ENCODE measurements at regions not wholly inside any gene's neighbourhood (a gene's known extent, or its start where the extent isn't known, plus 50 kb on each side); places are given as distances from the start of the nearest gene placed in this dataset.

GRCh38 chr3:103904991-103905390, 1461.7 kb upstream of the ALCAM start:
- TF ChIP-seq, protein P1, sequence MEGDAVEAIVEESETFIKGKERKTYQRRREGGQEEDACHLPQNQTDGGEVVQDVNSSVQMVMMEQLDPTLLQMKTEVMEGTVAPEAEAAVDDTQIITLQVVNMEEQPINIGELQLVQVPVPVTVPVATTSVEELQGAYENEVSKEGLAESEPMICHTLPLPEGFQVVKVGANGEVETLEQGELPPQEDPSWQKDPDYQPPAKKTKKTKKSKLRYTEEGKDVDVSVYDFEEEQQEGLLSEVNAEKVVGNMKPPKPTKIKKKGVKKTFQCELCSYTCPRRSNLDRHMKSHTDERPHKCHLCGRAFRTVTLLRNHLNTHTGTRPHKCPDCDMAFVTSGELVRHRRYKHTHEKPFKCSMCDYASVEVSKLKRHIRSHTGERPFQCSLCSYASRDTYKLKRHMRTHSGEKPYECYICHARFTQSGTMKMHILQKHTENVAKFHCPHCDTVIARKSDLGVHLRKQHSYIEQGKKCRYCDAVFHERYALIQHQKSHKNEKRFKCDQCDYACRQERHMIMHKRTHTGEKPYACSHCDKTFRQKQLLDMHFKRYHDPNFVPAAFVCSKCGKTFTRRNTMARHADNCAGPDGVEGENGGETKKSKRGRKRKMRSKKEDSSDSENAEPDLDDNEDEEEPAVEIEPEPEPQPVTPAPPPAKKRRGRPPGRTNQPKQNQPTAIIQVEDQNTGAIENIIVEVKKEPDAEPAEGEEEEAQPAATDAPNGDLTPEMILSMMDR (IDR thresholded peaks at IDR 0.05) = no peak
- TF ChIP-seq POLR2AphosphoS5 (IDR thresholded peaks at IDR 0.05; ENCODE audit: low read depth, low read length) = no peak
- TF ChIP-seq TCF7L2 (IDR thresholded peaks at IDR 0.05; ENCODE audit: low read depth, low read length) = no peak
- TF ChIP-seq, protein P2, sequence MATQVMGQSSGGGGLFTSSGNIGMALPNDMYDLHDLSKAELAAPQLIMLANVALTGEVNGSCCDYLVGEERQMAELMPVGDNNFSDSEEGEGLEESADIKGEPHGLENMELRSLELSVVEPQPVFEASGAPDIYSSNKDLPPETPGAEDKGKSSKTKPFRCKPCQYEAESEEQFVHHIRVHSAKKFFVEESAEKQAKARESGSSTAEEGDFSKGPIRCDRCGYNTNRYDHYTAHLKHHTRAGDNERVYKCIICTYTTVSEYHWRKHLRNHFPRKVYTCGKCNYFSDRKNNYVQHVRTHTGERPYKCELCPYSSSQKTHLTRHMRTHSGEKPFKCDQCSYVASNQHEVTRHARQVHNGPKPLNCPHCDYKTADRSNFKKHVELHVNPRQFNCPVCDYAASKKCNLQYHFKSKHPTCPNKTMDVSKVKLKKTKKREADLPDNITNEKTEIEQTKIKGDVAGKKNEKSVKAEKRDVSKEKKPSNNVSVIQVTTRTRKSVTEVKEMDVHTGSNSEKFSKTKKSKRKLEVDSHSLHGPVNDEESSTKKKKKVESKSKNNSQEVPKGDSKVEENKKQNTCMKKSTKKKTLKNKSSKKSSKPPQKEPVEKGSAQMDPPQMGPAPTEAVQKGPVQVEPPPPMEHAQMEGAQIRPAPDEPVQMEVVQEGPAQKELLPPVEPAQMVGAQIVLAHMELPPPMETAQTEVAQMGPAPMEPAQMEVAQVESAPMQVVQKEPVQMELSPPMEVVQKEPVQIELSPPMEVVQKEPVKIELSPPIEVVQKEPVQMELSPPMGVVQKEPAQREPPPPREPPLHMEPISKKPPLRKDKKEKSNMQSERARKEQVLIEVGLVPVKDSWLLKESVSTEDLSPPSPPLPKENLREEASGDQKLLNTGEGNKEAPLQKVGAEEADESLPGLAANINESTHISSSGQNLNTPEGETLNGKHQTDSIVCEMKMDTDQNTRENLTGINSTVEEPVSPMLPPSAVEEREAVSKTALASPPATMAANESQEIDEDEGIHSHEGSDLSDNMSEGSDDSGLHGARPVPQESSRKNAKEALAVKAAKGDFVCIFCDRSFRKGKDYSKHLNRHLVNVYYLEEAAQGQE (IDR thresholded peaks at IDR 0.05; ENCODE audit: insufficient read depth in 1 of 2, low read depth in 2 of 2, low read length in 1 of 2) = no peak
